ENCODE measurements at regions not wholly inside any gene's neighbourhood (a gene's known extent, or its start where the extent isn't known, plus 50 kb on each side); places are given as distances from the start of the nearest gene placed in this dataset.
"Not testable (repeated sequence)": the region's sequence is repeated elsewhere in the genome, so short reads cannot be mapped to it uniquely, and the experiment has no call there.

GRCh38 chr2:42999391-42999841 is 207.0 kb upstream of the HAAO start:
- no peak for DNase-seq (ENCODE audit: low read depth in 2 of 2)

- no peak for DNase-seq (ENCODE audit: low read depth in 2 of 2)
These were observed 206.3 kb upstream of the HAAO start for GRCh38 chr2:42998721-42999120.

- no peak for DNase-seq (ENCODE audit: low read depth in 2 of 2)
These were observed 204.1 kb upstream of the HAAO start for GRCh38 chr2:42996528-42996927.

GRCh38 chr2:42995752-42996422 is 203.5 kb upstream of the HAAO start:
- no peak for DNase-seq (ENCODE audit: low read depth in 2 of 2)

- DNase-seq (ENCODE audit: low read depth in 2 of 2) = not testable (repeated sequence)
These were observed 197.1 kb upstream of the HAAO start for GRCh38 chr2:42989283-42990081.

GRCh38 chr2:42988055-42988454 is 195.7 kb upstream of the HAAO start:
- not testable (repeated sequence) for DNase-seq (ENCODE audit: low read depth in 2 of 2)

- no peak for DNase-seq (ENCODE audit: low read depth in 2 of 2)
These were observed 194.9 kb upstream of the HAAO start for GRCh38 chr2:42987112-42987922.

GRCh38 chr2:42984617-42985016 is 192.2 kb upstream of the HAAO start:
- no peak for DNase-seq (ENCODE audit: low read depth in 2 of 2)

GRCh38 chr2:42984081-42984480 is 191.7 kb upstream of the HAAO start:
- no peak for DNase-seq (ENCODE audit: low read depth in 2 of 2)

GRCh38 chr2:42980764-42981416 is 188.5 kb upstream of the HAAO start:
- no peak for DNase-seq (ENCODE audit: low read depth in 2 of 2)

- DNase-seq (ENCODE audit: low read depth in 2 of 2) = no peak
These were observed 187.7 kb upstream of the HAAO start for GRCh38 chr2:42979870-42980763.

GRCh38 chr2:42979416-42979869 is 187.1 kb upstream of the HAAO start:
- no peak for DNase-seq (ENCODE audit: low read depth in 2 of 2)

- DNase-seq (ENCODE audit: low read depth in 2 of 2) = no peak
These were observed 186.6 kb upstream of the HAAO start for GRCh38 chr2:42978887-42979415.

GRCh38 chr2:42978175-42978886 is 185.9 kb upstream of the HAAO start:
- no peak for DNase-seq (ENCODE audit: low read depth in 2 of 2)

GRCh38 chr2:42977270-42978174 is 185.1 kb upstream of the HAAO start:
- no peak for DNase-seq (ENCODE audit: low read depth in 2 of 2)

- DNase-seq (ENCODE audit: low read depth in 2 of 2) = no peak
These were observed 184.0 kb upstream of the HAAO start for GRCh38 chr2:42976351-42976750.

- peak in 1 of 2 donors; percentile 33 for DNase-seq (ENCODE audit: low read depth in 2 of 2)
These were observed 182.6 kb upstream of the HAAO start for GRCh38 chr2:42974721-42975717.
